ENCODE measurements at regions not wholly inside any gene's neighbourhood (a gene's known extent, or its start where the extent isn't known, plus 50 kb on each side); places are given as distances from the start of the nearest gene placed in this dataset.

DNA sequence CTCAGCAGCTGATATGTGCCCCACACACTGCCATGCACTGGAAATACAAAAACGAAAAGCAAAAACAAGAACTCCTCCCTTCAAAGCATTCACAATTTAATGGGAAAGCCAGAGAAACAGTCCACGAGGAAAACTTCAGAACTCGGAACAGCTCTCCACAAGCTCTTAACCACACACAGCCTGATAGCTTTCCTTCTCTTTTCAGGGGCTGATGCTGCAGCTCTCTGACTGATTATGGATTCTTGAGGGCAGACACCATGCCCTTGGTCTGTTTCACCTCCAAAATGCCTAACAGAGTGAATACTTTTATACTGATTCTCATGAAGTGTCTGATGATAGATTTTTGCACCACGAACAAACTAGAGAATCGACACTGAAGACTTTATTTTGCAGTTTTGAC, 282.1 kb downstream of the CD83 start:
- POLR2A ChIA-PET, result no interaction called here
- DNase-seq (ENCODE audit: low spot score), result no peak

DNA sequence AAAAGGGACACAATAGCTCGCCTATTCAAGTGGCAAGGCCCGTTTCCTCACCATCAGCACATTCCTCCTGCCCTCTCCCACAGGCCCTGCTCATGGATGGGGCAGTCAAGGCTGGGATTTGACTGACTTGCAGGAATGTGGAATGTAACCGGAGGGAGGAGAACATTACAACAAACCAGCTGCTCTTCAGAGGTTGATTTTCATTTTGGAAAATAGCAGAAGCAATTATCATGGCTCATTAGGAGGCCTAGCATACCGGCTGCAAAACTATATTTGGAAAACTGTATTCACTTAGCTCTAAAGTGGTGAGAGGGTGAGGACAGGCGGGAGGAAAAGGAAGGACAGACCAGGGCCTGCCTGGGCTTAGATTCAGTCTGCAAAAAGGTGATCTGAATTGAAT, 283.7 kb downstream of the CD83 start:
- Histone ChIP-seq H3K79me2 (ENCODE audit: insufficient read depth, low read depth, low read length) (no peaks in the 10 kb centered on the region), H3K4me2 (ENCODE audit: low read length) (no peak overlapping the region), H2AFZ (ENCODE audit: low read length) (no peak overlapping the region), H3K9me3 (ENCODE audit: low read length) (no peaks in the 10 kb centered on the region), H4K20me1 (ENCODE audit: insufficient read depth, low read length) (no peaks in the 10 kb centered on the region), H3K36me3 (ENCODE audit: insufficient read depth, low read length) (no peaks in the 10 kb centered on the region), H3K27ac (ENCODE audit: low read depth, low read length, poor library complexity, severe bottlenecking) (no peak overlapping the region), H3K4me3 (ENCODE audit: low read depth, low read length, poor library complexity, severe bottlenecking) (no peak overlapping the region), H3K4me1 (ENCODE audit: insufficient read depth, low read length, poor library complexity, severe bottlenecking) (peaks cover 6% of the 10 kb centered on the region), H3K9me2 (ENCODE audit: insufficient read depth, low read length) (no peaks in the 10 kb centered on the region)
- TF ChIP-seq, protein P1, sequence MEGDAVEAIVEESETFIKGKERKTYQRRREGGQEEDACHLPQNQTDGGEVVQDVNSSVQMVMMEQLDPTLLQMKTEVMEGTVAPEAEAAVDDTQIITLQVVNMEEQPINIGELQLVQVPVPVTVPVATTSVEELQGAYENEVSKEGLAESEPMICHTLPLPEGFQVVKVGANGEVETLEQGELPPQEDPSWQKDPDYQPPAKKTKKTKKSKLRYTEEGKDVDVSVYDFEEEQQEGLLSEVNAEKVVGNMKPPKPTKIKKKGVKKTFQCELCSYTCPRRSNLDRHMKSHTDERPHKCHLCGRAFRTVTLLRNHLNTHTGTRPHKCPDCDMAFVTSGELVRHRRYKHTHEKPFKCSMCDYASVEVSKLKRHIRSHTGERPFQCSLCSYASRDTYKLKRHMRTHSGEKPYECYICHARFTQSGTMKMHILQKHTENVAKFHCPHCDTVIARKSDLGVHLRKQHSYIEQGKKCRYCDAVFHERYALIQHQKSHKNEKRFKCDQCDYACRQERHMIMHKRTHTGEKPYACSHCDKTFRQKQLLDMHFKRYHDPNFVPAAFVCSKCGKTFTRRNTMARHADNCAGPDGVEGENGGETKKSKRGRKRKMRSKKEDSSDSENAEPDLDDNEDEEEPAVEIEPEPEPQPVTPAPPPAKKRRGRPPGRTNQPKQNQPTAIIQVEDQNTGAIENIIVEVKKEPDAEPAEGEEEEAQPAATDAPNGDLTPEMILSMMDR (conservative IDR thresholded peaks at IDR 0.05; ENCODE audit: low read length), result no peak
- TF ChIP-seq EZH2phosphoT487 (IDR thresholded peaks at IDR 0.05; ENCODE audit: borderline replicate concordance, low read depth, low read length), result no peak
- intact Hi-C loops (cut with micrococcal nuclease; ENCODE audit: unreplicated experiment), result no loop called here
- no peak for DNase-seq (ENCODE audit: low spot score)
- ChIA-PET CTCF (ENCODE audit: unreplicated experiment) (no interaction called here), POLR2A (no interaction called here)
- BruUV-seq (replicated peaks), result no TSS peak

More for the DNA sequence above, 282.1 kb downstream of the CD83 start:
- Histone ChIP-seq H4K20me1 (ENCODE audit: insufficient read depth, low read length) (no peaks in the 10 kb centered on the region), H3K79me2 (ENCODE audit: insufficient read depth, low read depth, low read length) (no peaks in the 10 kb centered on the region), H3K4me1 (ENCODE audit: insufficient read depth, low read length, poor library complexity, severe bottlenecking) (peaks cover 13% of the 10 kb centered on the region), H3K9me2 (ENCODE audit: insufficient read depth, low read length) (no peaks in the 10 kb centered on the region), H3K36me3 (ENCODE audit: insufficient read depth, low read length) (no peaks in the 10 kb centered on the region), H3K27ac (ENCODE audit: low read depth, low read length, poor library complexity, severe bottlenecking) (no peak overlapping the region), H3K9me3 (ENCODE audit: low read length) (no peaks in the 10 kb centered on the region), H3K4me3 (ENCODE audit: low read depth, low read length, poor library complexity, severe bottlenecking) (no peak overlapping the region), H2AFZ (ENCODE audit: low read length) (no peak overlapping the region), H3K4me2 (ENCODE audit: low read length) (no peak overlapping the region)
- CTCF ChIA-PET (ENCODE audit: unreplicated experiment), result no interaction called here
- TF ChIP-seq EZH2phosphoT487 (IDR thresholded peaks at IDR 0.05; ENCODE audit: borderline replicate concordance, low read depth, low read length), result no peak
- TF ChIP-seq, protein P1 (conservative IDR thresholded peaks at IDR 0.05; ENCODE audit: low read length), result no peak
- intact Hi-C loops (cut with micrococcal nuclease; ENCODE audit: unreplicated experiment), result no loop called here
- no TSS peak for BruUV-seq (replicated peaks)

DNA sequence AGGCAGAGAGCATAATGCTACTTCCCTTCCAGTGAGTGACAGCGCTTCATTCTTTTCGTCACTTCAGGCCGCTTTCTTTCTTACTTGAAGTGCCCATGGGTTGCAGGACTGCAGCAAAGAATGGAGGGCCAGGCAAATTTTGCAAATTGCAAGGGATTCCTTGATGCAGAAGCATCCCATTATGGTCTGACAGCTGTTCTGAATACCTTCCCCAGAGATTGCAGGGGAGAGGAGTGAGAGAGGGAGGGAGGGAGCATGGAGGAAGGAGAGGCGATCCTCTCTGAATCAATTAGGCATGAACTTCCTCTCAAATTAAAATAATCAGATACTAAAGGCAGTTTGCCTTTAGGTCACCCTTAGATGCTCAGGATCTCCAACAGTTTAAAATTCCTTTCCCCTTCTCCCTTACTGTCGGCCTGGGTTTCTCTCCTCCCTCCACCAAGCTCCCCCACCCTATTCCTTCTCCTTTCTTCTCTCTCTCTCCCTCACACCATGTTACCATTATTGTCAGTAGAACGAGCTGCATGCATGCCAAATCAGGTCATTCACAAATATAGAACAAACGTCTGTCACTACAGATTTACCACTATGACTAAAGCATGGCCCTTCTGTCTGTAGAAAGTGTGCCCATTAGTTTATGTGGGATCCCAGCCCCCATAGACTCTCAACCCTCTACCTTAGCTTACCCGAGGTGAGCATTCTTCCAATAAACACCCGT, 289.2 kb downstream of the CD83 start:
- BruUV-seq (replicated peaks), result no TSS peak
- POLR2A ChIA-PET, result interaction anchor here (0.8 kb wide), 1 partner anchor 490 kb away, joined by 3 read pairs; no protein-coding TSS in a partner anchor

More for the DNA sequence above, 289.2 kb downstream of the CD83 start:
- no peaks in the 10 kb centered on the region for H3K9me3 ChIP-seq (ENCODE audit: low read length)
- CTCF ChIA-PET (ENCODE audit: unreplicated experiment), result no interaction called here
- no peak overlapping the region for H3K27ac ChIP-seq (ENCODE audit: low read depth, low read length, poor library complexity, severe bottlenecking)
- H3K36me3 ChIP-seq (ENCODE audit: insufficient read depth, low read length), result no peaks in the 10 kb centered on the region
- H3K4me1 ChIP-seq (ENCODE audit: insufficient read depth, low read length, poor library complexity, severe bottlenecking), result no peaks in the 10 kb centered on the region
- DNase-seq (ENCODE audit: low spot score), result no peak
- TF ChIP-seq, protein P1 (conservative IDR thresholded peaks at IDR 0.05; ENCODE audit: low read length), result no peak
- TF ChIP-seq EZH2phosphoT487 (IDR thresholded peaks at IDR 0.05; ENCODE audit: borderline replicate concordance, low read depth, low read length), result no peak
- no peak overlapping the region for H3K4me2 ChIP-seq (ENCODE audit: low read length)
- no peaks in the 10 kb centered on the region for H3K9me2 ChIP-seq (ENCODE audit: insufficient read depth, low read length)
- H3K79me2 ChIP-seq (ENCODE audit: insufficient read depth, low read depth, low read length), result no peaks in the 10 kb centered on the region
- intact Hi-C loops (cut with micrococcal nuclease; ENCODE audit: unreplicated experiment), result no loop called here
- H2AFZ ChIP-seq (ENCODE audit: low read length), result no peak overlapping the region; the same call in 1 of the 2 replicates
- no peaks in the 10 kb centered on the region for H4K20me1 ChIP-seq (ENCODE audit: insufficient read depth, low read length)
- H3K4me3 ChIP-seq (ENCODE audit: low read depth, low read length, poor library complexity, severe bottlenecking), result no peak overlapping the region
